Ureter (tissue), 1 donor: ENCODE measurements at regions not wholly inside any gene's neighbourhood (a gene's known extent, or its start where the extent isn't known, plus 50 kb on each side); places are given as distances from the start of the nearest gene placed in this dataset.
"Not testable (repeated sequence)": the region's sequence is repeated elsewhere in the genome, so short reads cannot be mapped to it uniquely, and the experiment has no call there.

Experiments used
- DNase-seq: peaks from one replicate; pipeline ENCODE4 v3.0.0-alpha.2; 2020; ENCODE audit warnings: low spot score
- donor health status: DM: yes; HTN: yes; CAD: no.

- no peak for DNase-seq
Measured at GRCh38 chr4:31370866-31371465, 650.8 kb downstream of the PCDH7 start.

- DNase-seq, result no peak
Measured at GRCh38 chr4:31374256-31374960, 654.2 kb downstream of the PCDH7 start.

GRCh38 chr4:31375936-31376335, 655.8 kb downstream of the PCDH7 start:
- no peak for DNase-seq

- DNase-seq, result no peak
Measured at GRCh38 chr4:31379364-31379763, 659.2 kb downstream of the PCDH7 start.

- DNase-seq, result no peak
Measured at GRCh38 chr4:31383767-31384166, 663.6 kb downstream of the PCDH7 start.

GRCh38 chr4:31390849-31391248, 670.7 kb downstream of the PCDH7 start:
- no peak for DNase-seq

GRCh38 chr4:31391976-31392375, 671.8 kb downstream of the PCDH7 start:
- no peak for DNase-seq

- DNase-seq, result no peak
Measured at GRCh38 chr4:31392923-31393322, 672.8 kb downstream of the PCDH7 start.

GRCh38 chr4:31408121-31408520, 688.0 kb downstream of the PCDH7 start:
- no peak for DNase-seq

- no peak for DNase-seq
Measured at GRCh38 chr4:31411565-31411964, 691.4 kb downstream of the PCDH7 start.

- no peak for DNase-seq
Measured at GRCh38 chr4:31415629-31416028, 695.5 kb downstream of the PCDH7 start.

- no peak for DNase-seq
Measured at GRCh38 chr4:31416498-31416897, 696.3 kb downstream of the PCDH7 start.

- no peak for DNase-seq
Measured at GRCh38 chr4:31417040-31417439, 696.9 kb downstream of the PCDH7 start.

GRCh38 chr4:31422006-31422405, 701.8 kb downstream of the PCDH7 start:
- DNase-seq, result no peak

- no peak for DNase-seq
Measured at GRCh38 chr4:31427691-31428090, 707.5 kb downstream of the PCDH7 start.

- no peak for DNase-seq
Measured at GRCh38 chr4:31442236-31442635, 722.1 kb downstream of the PCDH7 start.

GRCh38 chr4:31445526-31445925, 725.4 kb downstream of the PCDH7 start:
- no peak for DNase-seq

- DNase-seq, result no peak
Measured at GRCh38 chr4:31455612-31456011, 735.4 kb downstream of the PCDH7 start.

- DNase-seq, result no peak
Measured at GRCh38 chr4:31458813-31459212, 738.6 kb downstream of the PCDH7 start.

GRCh38 chr4:31461421-31461820, 741.3 kb downstream of the PCDH7 start:
- DNase-seq, result no peak

GRCh38 chr4:31467781-31468180, 747.6 kb downstream of the PCDH7 start:
- DNase-seq, result no peak

GRCh38 chr4:31474221-31474620, 754.1 kb downstream of the PCDH7 start:
- no peak for DNase-seq

GRCh38 chr4:31482691-31483090, 762.5 kb downstream of the PCDH7 start:
- DNase-seq, result no peak

GRCh38 chr4:31499216-31499615, 779.0 kb downstream of the PCDH7 start:
- not testable (repeated sequence) for DNase-seq
